Liver (tissue), 8 donors: ENCODE measurements at regions not wholly inside any gene's neighbourhood (a gene's known extent, or its start where the extent isn't known, plus 50 kb on each side); places are given as distances from the start of the nearest gene placed in this dataset.

ENCODE experiments used
- DNase-seq: peaks from one replicate; pipeline ENCODE4 v3.0.0-alpha.2; 2017; ENCODE audit warnings: low spot score
- H3K27ac ChIP-seq, 2 donors: one replicate each; pipeline ENCODE4 v1.7.0; 2013; ENCODE audit warnings: inconsistent platforms in 2 of 2, low read length in 2 of 2, control low read depth in 1 of 2, low read depth in 1 of 2, mild to moderate bottlenecking in 1 of 2
- H3K27me3 ChIP-seq, 4 donors: one replicate each; pipeline versions ENCODE4 v1.6.1 to v1.7.0; 2013; ENCODE audit warnings: low read length in 3 of 4, inconsistent platforms in 1 of 4, mild to moderate bottlenecking in 1 of 4, moderate library complexity in 1 of 4; ENCODE audit not compliant: control insufficient read depth in 4 of 4, insufficient read depth in 4 of 4
- H3K36me3 ChIP-seq, 4 donors: one replicate each; pipeline versions ENCODE4 v1.6.1 to v1.7.0; 2013; ENCODE audit warnings: low read length in 3 of 4, mild to moderate bottlenecking in 3 of 4, low read depth in 1 of 4, moderate library complexity in 1 of 4; ENCODE audit not compliant: control insufficient read depth in 4 of 4, insufficient read depth in 3 of 4
- H3K4me1 ChIP-seq, 4 donors: one replicate each; pipeline versions ENCODE4 v1.6.1 to v1.7.0; 2013; ENCODE audit warnings: low read length in 3 of 4, mild to moderate bottlenecking in 3 of 4, moderate library complexity in 1 of 4; ENCODE audit not compliant: control insufficient read depth in 4 of 4, insufficient read depth in 4 of 4
- H3K4me3 ChIP-seq, 3 donors: one replicate each; pipeline versions ENCODE4 v1.6.1 to v1.7.0; 2013; ENCODE audit warnings: low read length in 3 of 3, control low read depth in 1 of 3, low read depth in 1 of 3, mild to moderate bottlenecking in 1 of 3
- H3K9ac ChIP-seq, 2 donors: one replicate each; pipeline ENCODE4 v1.7.0; 2013; ENCODE audit warnings: low read length in 2 of 2, mild to moderate bottlenecking in 2 of 2, moderate library complexity in 2 of 2, control low read depth in 1 of 2, low read depth in 1 of 2
- H3K9me3 ChIP-seq, 4 donors: one replicate each; pipeline versions ENCODE4 v1.6.1 to v1.7.0; 2013; ENCODE audit warnings: low read length in 3 of 4; ENCODE audit not compliant: control insufficient read depth in 4 of 4
- EGR1 ChIP-seq, 2 donors: IDR thresholded peaks; 2 replicates each; pipeline ENCODE4 v1.6.1; 2016 to 2018; ENCODE audit warnings: antibody characterized with exemption in 2 of 2, low read depth in 2 of 2
- FOXA1 ChIP-seq: IDR thresholded peaks from 2 replicates; pipeline ENCODE4 v1.6.1; 2016; ENCODE audit warnings: antibody characterized with exemption
- GABPA ChIP-seq, 2 donors: IDR thresholded peaks in 1 of 2; conservative IDR thresholded peaks in 1 of 2; 2 replicates each; pipeline ENCODE4 v1.6.1; 2016; ENCODE audit warnings: antibody characterized with exemption in 2 of 2, mild to moderate bottlenecking in 1 of 2, moderate library complexity in 1 of 2
- HNF4A ChIP-seq, 2 donors: conservative IDR thresholded peaks; 2 replicates each; pipeline ENCODE4 v1.6.1; 2016; ENCODE audit warnings: antibody characterized with exemption in 2 of 2, mild to moderate bottlenecking in 2 of 2
- HNF4G ChIP-seq: IDR thresholded peaks from 2 replicates; pipeline ENCODE4 v1.6.1; 2016; ENCODE audit warnings: antibody characterized with exemption
- JUND ChIP-seq, 2 donors: IDR thresholded peaks; 2 replicates each; pipeline ENCODE4 v1.6.1; 2016; ENCODE audit warnings: antibody characterized with exemption in 2 of 2
- NR2F2 ChIP-seq: IDR thresholded peaks from 2 replicates; pipeline ENCODE4 v1.6.1; 2016; ENCODE audit warnings: antibody characterized with exemption
- RXRA ChIP-seq, 2 donors: IDR thresholded peaks; 2 replicates each; pipeline ENCODE4 v1.6.1; 2017 to 2018; ENCODE audit warnings: antibody characterized with exemption in 2 of 2, mild to moderate bottlenecking in 1 of 2
- SP1 ChIP-seq: IDR thresholded peaks from 2 replicates; pipeline ENCODE4 v1.6.1; 2018; ENCODE audit warnings: antibody characterized with exemption, mild to moderate bottlenecking
- TAF1 ChIP-seq: conservative IDR thresholded peaks from 2 replicates; pipeline ENCODE4 v1.6.1; 2016; ENCODE audit warnings: antibody characterized with exemption, mild to moderate bottlenecking
- YY1 ChIP-seq: IDR thresholded peaks from 2 replicates; pipeline ENCODE4 v1.6.1; 2016; ENCODE audit warnings: antibody characterized with exemption, mild to moderate bottlenecking
- WGBS: extraction: QIAGEN DNeasy Blood & Tissue Kit; methylation state at CpG from one replicate; pipeline ENCODE4 v1.1.7; 2013; 5-methylcytosine and 5-hydroxymethylcytosine counted together
- TF ChIP-seq, protein P1 (sequence below): IDR thresholded peaks from 2 replicates; pipeline ENCODE4 v1.6.1; 2016; ENCODE audit warnings: antibody characterized with exemption, mild to moderate bottlenecking
- TF ChIP-seq, protein P2 (sequence below): IDR thresholded peaks from 2 replicates; pipeline ENCODE4 v1.6.1; 2016; ENCODE audit warnings: antibody characterized with exemption
- TF ChIP-seq, protein P3 (sequence below): IDR thresholded peaks from 2 replicates; pipeline ENCODE4 v1.6.1; 2016; ENCODE audit warnings: antibody characterized with exemption
- TF ChIP-seq, protein P4 (sequence below): fragments of 150-350 bp; IDR thresholded peaks from 2 replicates; pipeline ENCODE4 v1.5.1; 2017; ENCODE audit warnings: improper control_type of control experiment, low read depth, low read length; ENCODE audit not compliant: missing input control
- donor health status: healthy.
- donor health status: healthy.
- donor health status: healthy.
- donor health status: healthy.
- donor health status: healthy.

DNA sequence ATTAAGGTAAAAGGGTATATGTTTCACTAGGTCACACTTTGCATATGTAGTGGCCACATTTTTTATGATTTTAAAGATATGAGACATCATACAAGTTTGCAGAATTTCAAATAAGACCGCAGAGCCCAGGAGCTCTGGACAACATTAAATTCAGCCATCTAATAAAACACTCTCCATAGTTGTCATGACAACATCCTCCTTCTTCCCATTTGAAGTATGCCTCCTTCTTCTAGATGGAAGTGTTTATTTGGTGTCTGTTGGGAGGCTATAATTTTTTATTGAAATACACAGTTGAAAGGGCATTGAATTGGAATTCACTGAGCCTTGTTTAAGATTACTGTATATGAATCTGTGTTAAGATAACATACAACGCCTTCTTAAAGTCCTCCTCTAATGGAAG is 467.3 kb downstream of the CMPK2 start (continued):
- TF ChIP-seq, protein P1, sequence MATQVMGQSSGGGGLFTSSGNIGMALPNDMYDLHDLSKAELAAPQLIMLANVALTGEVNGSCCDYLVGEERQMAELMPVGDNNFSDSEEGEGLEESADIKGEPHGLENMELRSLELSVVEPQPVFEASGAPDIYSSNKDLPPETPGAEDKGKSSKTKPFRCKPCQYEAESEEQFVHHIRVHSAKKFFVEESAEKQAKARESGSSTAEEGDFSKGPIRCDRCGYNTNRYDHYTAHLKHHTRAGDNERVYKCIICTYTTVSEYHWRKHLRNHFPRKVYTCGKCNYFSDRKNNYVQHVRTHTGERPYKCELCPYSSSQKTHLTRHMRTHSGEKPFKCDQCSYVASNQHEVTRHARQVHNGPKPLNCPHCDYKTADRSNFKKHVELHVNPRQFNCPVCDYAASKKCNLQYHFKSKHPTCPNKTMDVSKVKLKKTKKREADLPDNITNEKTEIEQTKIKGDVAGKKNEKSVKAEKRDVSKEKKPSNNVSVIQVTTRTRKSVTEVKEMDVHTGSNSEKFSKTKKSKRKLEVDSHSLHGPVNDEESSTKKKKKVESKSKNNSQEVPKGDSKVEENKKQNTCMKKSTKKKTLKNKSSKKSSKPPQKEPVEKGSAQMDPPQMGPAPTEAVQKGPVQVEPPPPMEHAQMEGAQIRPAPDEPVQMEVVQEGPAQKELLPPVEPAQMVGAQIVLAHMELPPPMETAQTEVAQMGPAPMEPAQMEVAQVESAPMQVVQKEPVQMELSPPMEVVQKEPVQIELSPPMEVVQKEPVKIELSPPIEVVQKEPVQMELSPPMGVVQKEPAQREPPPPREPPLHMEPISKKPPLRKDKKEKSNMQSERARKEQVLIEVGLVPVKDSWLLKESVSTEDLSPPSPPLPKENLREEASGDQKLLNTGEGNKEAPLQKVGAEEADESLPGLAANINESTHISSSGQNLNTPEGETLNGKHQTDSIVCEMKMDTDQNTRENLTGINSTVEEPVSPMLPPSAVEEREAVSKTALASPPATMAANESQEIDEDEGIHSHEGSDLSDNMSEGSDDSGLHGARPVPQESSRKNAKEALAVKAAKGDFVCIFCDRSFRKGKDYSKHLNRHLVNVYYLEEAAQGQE, result no peak
- TF ChIP-seq HNF4A (conservative IDR thresholded peaks at IDR 0.05) (no peak), YY1 (no peak), SP1 (no peak), RXRA (IDR thresholded peaks at IDR 0.05) (no peak)

DNA sequence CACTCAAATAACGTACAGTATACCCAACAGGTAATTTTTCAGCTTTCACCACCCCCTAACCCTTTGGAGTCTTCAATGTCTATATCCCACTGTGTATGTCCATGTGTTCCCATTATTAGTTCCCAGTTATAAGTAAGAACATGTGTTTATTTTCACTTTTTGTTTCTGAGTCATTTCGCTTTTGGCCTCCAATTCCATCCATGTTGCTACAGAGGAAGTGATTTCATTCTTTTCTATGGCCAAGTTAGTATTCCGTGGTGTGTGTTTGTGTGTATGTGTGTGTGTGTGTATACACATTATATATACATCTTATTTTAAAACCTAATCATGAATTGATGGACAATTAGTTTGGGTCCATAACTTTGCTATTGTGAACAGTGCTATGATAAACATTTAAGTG is 464.4 kb downstream of the CMPK2 start:
- Histone ChIP-seq H3K36me3 (no peaks in the 10 kb centered on the region), H3K4me3 (no peak overlapping the region), H3K27me3 (no peaks in the 10 kb centered on the region), H3K4me1 (no peaks in the 10 kb centered on the region), H3K9ac (no peak overlapping the region), H3K9me3 (no peaks in the 10 kb centered on the region), H3K27ac (no peak overlapping the region)
- TF ChIP-seq HNF4A (conservative IDR thresholded peaks at IDR 0.05), result no peak
- TF ChIP-seq, protein P2, sequence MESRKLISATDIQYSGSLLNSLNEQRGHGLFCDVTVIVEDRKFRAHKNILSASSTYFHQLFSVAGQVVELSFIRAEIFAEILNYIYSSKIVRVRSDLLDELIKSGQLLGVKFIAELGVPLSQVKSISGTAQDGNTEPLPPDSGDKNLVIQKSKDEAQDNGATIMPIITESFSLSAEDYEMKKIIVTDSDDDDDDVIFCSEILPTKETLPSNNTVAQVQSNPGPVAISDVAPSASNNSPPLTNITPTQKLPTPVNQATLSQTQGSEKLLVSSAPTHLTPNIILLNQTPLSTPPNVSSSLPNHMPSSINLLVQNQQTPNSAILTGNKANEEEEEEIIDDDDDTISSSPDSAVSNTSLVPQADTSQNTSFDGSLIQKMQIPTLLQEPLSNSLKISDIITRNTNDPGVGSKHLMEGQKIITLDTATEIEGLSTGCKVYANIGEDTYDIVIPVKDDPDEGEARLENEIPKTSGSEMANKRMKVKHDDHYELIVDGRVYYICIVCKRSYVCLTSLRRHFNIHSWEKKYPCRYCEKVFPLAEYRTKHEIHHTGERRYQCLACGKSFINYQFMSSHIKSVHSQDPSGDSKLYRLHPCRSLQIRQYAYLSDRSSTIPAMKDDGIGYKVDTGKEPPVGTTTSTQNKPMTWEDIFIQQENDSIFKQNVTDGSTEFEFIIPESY, result no peak
- no peak for TF ChIP-seq GABPA (IDR thresholded peaks at IDR 0.05 in 1 of 2, conservative IDR thresholded peaks at IDR 0.05 in 1 of 2)
- TF ChIP-seq NR2F2, result no peak
- TF ChIP-seq, protein P1, result no peak
- TF ChIP-seq, protein P3, sequence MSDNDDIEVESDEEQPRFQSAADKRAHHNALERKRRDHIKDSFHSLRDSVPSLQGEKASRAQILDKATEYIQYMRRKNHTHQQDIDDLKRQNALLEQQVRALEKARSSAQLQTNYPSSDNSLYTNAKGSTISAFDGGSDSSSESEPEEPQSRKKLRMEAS, result no peak
- TF ChIP-seq SP1, result no peak
- TF ChIP-seq EGR1 (IDR thresholded peaks at IDR 0.05; ENCODE audit: low read depth in 2 of 2), result no peak
- TF ChIP-seq JUND (IDR thresholded peaks at IDR 0.05), result no peak
- no peak for TF ChIP-seq TAF1
- TF ChIP-seq, protein P4, sequence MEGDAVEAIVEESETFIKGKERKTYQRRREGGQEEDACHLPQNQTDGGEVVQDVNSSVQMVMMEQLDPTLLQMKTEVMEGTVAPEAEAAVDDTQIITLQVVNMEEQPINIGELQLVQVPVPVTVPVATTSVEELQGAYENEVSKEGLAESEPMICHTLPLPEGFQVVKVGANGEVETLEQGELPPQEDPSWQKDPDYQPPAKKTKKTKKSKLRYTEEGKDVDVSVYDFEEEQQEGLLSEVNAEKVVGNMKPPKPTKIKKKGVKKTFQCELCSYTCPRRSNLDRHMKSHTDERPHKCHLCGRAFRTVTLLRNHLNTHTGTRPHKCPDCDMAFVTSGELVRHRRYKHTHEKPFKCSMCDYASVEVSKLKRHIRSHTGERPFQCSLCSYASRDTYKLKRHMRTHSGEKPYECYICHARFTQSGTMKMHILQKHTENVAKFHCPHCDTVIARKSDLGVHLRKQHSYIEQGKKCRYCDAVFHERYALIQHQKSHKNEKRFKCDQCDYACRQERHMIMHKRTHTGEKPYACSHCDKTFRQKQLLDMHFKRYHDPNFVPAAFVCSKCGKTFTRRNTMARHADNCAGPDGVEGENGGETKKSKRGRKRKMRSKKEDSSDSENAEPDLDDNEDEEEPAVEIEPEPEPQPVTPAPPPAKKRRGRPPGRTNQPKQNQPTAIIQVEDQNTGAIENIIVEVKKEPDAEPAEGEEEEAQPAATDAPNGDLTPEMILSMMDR, result no peak
- TF ChIP-seq HNF4G, result no peak
- TF ChIP-seq FOXA1, result no peak
- no peak for DNase-seq
- 81% methylated on average over 3 of the region's 3 CpGs for WGBS
